Keratinocyte (primary cell): ENCODE measurements at regions not wholly inside any gene's neighbourhood (a gene's known extent, or its start where the extent isn't known, plus 50 kb on each side); places are given as distances from the start of the nearest gene placed in this dataset.

ENCODE experiments used
- DNase-seq: peaks from one replicate; pipeline ENCODE4 v3.0.0-alpha.2; 2011; ENCODE audit warnings: low read depth, missing footprints, low spot score
- FAIRE-seq: peaks from 2 replicates; lab custom pipeline; 2011; peaks lifted over from hg19 to GRCh38; lab: Jason Lieb, UNC
- H2AFZ ChIP-seq: 2 replicates; pipeline ENCODE4 v1.6.0; 2012; ENCODE audit warnings: low read length, control low read depth, inconsistent platforms; ENCODE audit not compliant: control insufficient read depth
- H3K27ac ChIP-seq: 2 replicates; pipeline ENCODE4 v1.5.1; 2011; ENCODE audit warnings: low read length; ENCODE audit not compliant: control insufficient read depth, insufficient read depth
- H3K27me3 ChIP-seq: 3 replicates; pipeline ENCODE4 v1.6.0; 2011; ENCODE audit warnings: low read length; ENCODE audit not compliant: control insufficient read depth, insufficient read depth; ENCODE audit errors: extremely low read depth
- H3K36me3 ChIP-seq, 2 experiments: 2 replicates in 1 of 2; 3 replicates in 1 of 2; pipeline ENCODE4 v1.5.1; 2011; ENCODE audit warnings: low read length in 2 of 2, mild to moderate bottlenecking in 1 of 2; ENCODE audit not compliant: control insufficient read depth in 2 of 2, insufficient read depth in 2 of 2; ENCODE audit errors: extremely low read depth in 1 of 2
- H3K4me1 ChIP-seq: 3 replicates; pipeline ENCODE4 v1.5.1; 2011; ENCODE audit warnings: low read length; ENCODE audit not compliant: control insufficient read depth, insufficient read depth; ENCODE audit errors: extremely low read depth
- H3K4me2 ChIP-seq: 3 replicates; pipeline ENCODE4 v1.6.0; 2011; ENCODE audit warnings: low read depth, low read length; ENCODE audit not compliant: control insufficient read depth, insufficient read depth; ENCODE audit errors: extremely low read depth
- H3K4me3 ChIP-seq, 3 experiments: fragments of 200-600 bp in 1 of 3; sonication (generic) in 1 of 3; 2 replicates in 2 of 3; 3 replicates in 1 of 3; pipeline ENCODE4 v1.5.1; 2011 to 2016; ENCODE audit warnings: low read length in 3 of 3, mild to moderate bottlenecking in 3 of 3, control low read depth in 2 of 3, inconsistent platforms in 1 of 3, low read depth in 1 of 3, mixed read lengths in 1 of 3, mixed run types in 1 of 3, moderate library complexity in 1 of 3; ENCODE audit not compliant: control insufficient read depth in 2 of 3, insufficient read depth in 2 of 3; ENCODE audit errors: extremely low read depth in 1 of 3
- H3K79me2 ChIP-seq: 2 replicates; pipeline ENCODE4 v1.6.0; 2012; ENCODE audit warnings: low read length; ENCODE audit not compliant: control insufficient read depth, insufficient read depth
- H3K9ac ChIP-seq: 3 replicates; pipeline ENCODE4 v1.6.0; 2011; ENCODE audit warnings: low read length; ENCODE audit not compliant: control insufficient read depth, insufficient read depth; ENCODE audit errors: extremely low read depth
- H3K9me1 ChIP-seq: 3 replicates; pipeline ENCODE4 v1.6.0; 2011; ENCODE audit warnings: low read length; ENCODE audit not compliant: control insufficient read depth, insufficient read depth; ENCODE audit errors: extremely low read depth
- H3K9me3 ChIP-seq: 2 replicates; pipeline ENCODE4 v1.5.1; 2012; ENCODE audit warnings: low read depth, low read length; ENCODE audit not compliant: control insufficient read depth
- H4K20me1 ChIP-seq: 3 replicates; pipeline ENCODE4 v1.6.0; 2011; ENCODE audit warnings: low read length; ENCODE audit not compliant: control insufficient read depth, insufficient read depth; ENCODE audit errors: extremely low read depth
- CTCF ChIP-seq, 3 experiments: IDR thresholded peaks in 1 of 3; conservative IDR thresholded peaks in 1 of 3; optimal IDR thresholded peaks in 1 of 3; 2 replicates in 2 of 3; 3 replicates in 1 of 3; pipeline versions ENCODE3 to v1.5.1; 2011; ENCODE audit warnings: low read length in 3 of 3, mild to moderate bottlenecking in 3 of 3, moderate library complexity in 2 of 3, control low read depth in 1 of 3, inconsistent platforms in 1 of 3; ENCODE audit not compliant: insufficient read depth in 2 of 3; ENCODE audit errors: extremely low read depth in 1 of 3
- EZH2 ChIP-seq: IDR thresholded peaks from one replicate; pipeline ENCODE4 v1.6.1; 2012; ENCODE audit warnings: inconsistent platforms, mild to moderate bottlenecking, low read length, moderate library complexity
- dilution Hi-C: fragments of 300-500 bp; cut with MboI; formaldehyde crosslinking; loops from one replicate; pipeline ENCODE4 v1.7.0; 2020; ENCODE audit warnings: low sequenced_read_pairs; ENCODE audit not compliant: extremely low pct_ligation_motif_present

GRCh38 chr14:85793533-85793932, 263.6 kb downstream of the FLRT2 start:
- dilution Hi-C loops, result no loop called here
- Histone ChIP-seq H3K36me3 (no peaks in the 10 kb centered on the region), H3K9ac (no peak overlapping the region), H3K27ac (no peak overlapping the region), H3K79me2 (no peaks in the 10 kb centered on the region), H2AFZ (no peak overlapping the region), H3K9me3 (no peaks in the 10 kb centered on the region), H3K4me2 (no peak overlapping the region), H3K4me3 (no peak overlapping the region), H3K4me1 (no peaks in the 10 kb centered on the region), H3K27me3 (no peaks in the 10 kb centered on the region), H3K9me1 (no peaks in the 10 kb centered on the region), H4K20me1 (no peaks in the 10 kb centered on the region)
- FAIRE-seq (no peak), DNase-seq (no peak)
- no peak for TF ChIP-seq CTCF (optimal IDR thresholded peaks at IDR 0.05 in 1 of 3, IDR thresholded peaks at IDR 0.05 in 1 of 3, conservative IDR thresholded peaks at IDR 0.05 in 1 of 3; ENCODE audit: extremely low read depth in 1 of 3, insufficient read depth in 2 of 3, low read length in 3 of 3)
- no peak for TF ChIP-seq EZH2

- Histone ChIP-seq H3K36me3 (no peaks in the 10 kb centered on the region), H3K27me3 (no peaks in the 10 kb centered on the region), H2AFZ (no peak overlapping the region), H3K4me2 (no peak overlapping the region), H4K20me1 (no peaks in the 10 kb centered on the region), H3K79me2 (no peaks in the 10 kb centered on the region), H3K4me3 (no peak overlapping the region), H3K9me1 (no peaks in the 10 kb centered on the region), H3K9me3 (no peaks in the 10 kb centered on the region), H3K9ac (no peak overlapping the region), H3K27ac (no peak overlapping the region), H3K4me1 (no peaks in the 10 kb centered on the region)
- FAIRE-seq (no peak), DNase-seq (no peak)
- dilution Hi-C loops, result no loop called here
- TF ChIP-seq EZH2, result no peak
- no peak for TF ChIP-seq CTCF (optimal IDR thresholded peaks at IDR 0.05 in 1 of 3, IDR thresholded peaks at IDR 0.05 in 1 of 3, conservative IDR thresholded peaks at IDR 0.05 in 1 of 3; ENCODE audit: extremely low read depth in 1 of 3, insufficient read depth in 2 of 3, low read length in 3 of 3)
These were observed 259.6 kb downstream of the FLRT2 start for GRCh38 chr14:85789506-85789905.
